DMS114 treated with DMSO at 0.1 percent for 48 hours (cell line): ENCODE measurements at regions not wholly inside any gene's neighbourhood (a gene's known extent, or its start where the extent isn't known, plus 50 kb on each side); places are given as distances from the start of the nearest gene placed in this dataset.

Experiments used
- DNase-seq: peaks from one replicate; lab custom pipeline; 2025; ENCODE audit not compliant: unreplicated experiment; lab: John Stamatoyannopoulos, UW

DNA sequence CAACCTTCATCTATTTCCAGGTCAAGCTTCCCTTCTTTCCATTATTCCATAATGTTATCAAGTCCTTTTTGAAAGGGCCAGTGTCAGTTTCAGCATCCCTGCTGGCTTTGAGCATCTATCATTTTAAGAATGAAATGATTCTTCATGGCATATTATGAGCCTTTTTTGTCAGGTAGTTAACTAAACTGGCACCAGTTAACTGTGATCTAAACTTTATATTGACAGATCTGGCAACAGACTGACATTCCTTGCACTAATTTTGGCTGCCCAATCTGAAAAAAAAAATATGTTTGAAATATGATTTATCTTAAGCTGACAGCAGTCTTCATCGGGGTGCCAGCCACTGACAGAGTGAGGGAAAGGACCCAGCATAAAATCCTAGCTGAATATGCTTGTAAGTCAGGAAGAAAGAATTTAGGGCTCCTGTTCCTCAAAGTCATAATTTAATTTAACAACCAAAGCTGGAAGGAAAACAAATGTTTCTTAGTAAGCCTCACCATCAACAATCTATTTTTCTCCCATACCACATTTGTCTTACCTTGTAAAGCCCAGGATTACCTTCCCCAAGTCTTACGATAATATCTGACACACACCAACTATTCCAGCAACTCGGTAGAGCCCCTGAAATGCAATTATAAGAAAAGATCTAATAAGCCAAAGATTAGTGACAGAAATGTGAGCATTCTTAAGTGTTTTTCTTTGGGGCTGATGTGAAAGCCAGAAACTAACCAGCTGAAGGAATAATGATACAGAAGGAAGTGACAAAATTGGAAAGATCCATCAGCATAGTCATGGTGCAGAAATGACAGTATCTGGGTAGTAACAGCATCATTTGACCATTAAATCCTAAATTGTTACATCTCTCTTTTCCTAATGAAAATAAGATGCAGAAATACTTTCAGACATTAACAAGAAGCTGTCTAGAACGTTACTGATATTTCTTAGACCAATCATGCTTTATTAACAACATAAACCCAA lies 228.1 kb downstream of the RBM43 start:
- no peak for DNase-seq

DNA sequence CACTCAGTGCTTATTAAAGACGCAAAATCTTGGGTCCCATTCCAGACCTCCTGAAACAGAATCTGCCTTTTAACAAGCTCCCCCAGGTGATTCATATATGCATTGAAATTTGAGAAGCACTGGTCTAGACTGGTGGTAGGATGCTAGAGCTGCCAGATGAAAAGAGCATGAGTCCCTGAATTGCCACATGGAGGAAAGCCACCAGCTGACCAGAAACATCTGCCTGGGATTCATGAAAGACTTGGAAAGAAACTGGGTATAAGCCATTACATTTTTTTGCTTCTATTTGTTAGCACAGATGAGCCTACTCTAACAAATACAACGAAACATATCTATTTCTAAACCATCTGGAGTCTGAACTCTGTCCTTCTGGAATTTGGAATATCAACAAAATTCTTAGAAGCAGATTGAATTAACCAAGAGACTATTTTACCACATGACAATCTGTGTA lies 228.9 kb downstream of the RBM43 start:
- DNase-seq, result no peak

GRCh38 chr2:151030663-151031230 lies 230.9 kb downstream of the RBM43 start:
- DNase-seq, result no peak

- DNase-seq, result no peak
Measured at GRCh38 chr2:151029406-151030157, 232.1 kb downstream of the RBM43 start.

GRCh38 chr2:151028691-151029176 lies 232.9 kb downstream of the RBM43 start:
- DNase-seq, result no peak

- no peak for DNase-seq
Measured at GRCh38 chr2:151027151-151027550, 234.5 kb downstream of the RBM43 start.

DNA sequence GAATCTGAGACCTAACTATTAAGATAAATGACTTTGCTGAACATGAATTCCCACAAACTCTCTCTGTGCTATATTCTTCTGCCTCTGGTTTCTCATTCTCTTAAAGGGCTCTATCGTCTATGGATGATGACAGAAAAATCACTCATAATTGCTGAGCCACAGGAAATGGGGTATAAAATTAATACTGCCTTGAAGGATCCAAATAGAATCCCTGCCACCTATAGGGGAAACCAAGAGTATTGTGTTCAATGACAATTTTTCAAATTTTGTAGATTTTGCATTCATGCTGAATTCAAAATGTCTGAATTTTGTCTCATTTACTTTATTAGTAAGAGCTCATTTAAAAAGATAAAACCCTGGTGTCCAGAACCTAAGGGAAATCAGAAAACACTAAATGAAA lies 235.8 kb downstream of the RBM43 start:
- no peak for DNase-seq

- no peak for DNase-seq
Measured at GRCh38 chr2:151024696-151025251, 236.9 kb downstream of the RBM43 start.

- DNase-seq, result no peak
Measured at GRCh38 chr2:151021747-151022452, 239.8 kb downstream of the RBM43 start.

DNA sequence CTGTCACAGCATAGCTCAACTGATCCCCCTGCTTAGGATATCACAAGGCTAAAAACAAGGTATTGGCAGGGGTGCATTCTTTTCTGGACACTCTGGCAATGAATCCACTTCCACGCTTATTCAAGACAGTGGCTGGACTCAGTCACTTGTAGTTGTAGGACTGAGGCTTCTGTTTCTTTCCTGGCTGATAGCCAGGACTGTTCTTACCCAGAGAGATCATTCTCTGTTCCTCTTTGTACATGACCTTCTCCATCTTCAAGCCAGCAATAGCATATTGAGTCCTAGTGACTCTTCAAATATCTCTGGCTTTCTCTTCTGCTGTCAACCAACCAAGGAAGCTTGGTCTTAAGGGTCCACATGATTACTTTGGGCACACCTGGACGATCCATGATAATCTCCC lies 241.3 kb downstream of the RBM43 start:
- DNase-seq, result no peak

DNA sequence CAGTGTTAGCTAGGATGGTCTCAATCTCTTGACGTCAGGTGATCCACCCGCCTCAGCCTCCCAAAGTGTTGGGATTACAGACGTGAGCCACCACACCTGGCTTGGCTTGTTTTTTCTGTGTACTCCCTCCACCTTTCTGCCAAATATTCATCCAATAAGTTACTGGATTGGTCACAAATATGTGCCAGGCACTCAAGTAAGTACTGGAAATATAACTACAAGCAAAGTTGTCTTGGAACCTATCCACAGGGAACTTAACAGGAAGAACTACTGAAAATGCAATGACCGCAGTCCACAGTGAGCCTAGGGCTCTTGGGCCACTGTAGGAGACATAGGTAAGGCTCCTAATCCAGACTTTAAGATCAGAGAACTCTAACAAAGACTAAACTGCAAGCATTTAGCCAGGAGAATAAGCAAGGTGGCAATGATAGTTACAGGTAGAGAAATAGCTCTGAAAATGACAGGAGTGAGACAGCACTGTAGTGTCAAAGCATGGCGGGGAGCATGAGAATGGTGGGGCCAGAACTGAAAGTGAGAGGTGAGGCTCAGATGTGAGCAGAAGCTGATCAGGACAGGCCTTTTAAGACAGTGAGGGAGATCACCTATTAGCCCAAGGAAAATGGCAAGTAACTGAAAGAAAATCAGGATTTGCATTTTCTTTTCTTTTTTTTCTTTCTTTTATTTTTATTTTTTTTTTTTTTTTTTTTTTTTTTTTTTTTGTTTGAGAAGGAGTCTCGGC lies 252.1 kb downstream of the RBM43 start:
- DNase-seq, result no peak

- no peak for DNase-seq
Measured at GRCh38 chr2:151007365-151007764, 254.3 kb downstream of the RBM43 start.

DNA sequence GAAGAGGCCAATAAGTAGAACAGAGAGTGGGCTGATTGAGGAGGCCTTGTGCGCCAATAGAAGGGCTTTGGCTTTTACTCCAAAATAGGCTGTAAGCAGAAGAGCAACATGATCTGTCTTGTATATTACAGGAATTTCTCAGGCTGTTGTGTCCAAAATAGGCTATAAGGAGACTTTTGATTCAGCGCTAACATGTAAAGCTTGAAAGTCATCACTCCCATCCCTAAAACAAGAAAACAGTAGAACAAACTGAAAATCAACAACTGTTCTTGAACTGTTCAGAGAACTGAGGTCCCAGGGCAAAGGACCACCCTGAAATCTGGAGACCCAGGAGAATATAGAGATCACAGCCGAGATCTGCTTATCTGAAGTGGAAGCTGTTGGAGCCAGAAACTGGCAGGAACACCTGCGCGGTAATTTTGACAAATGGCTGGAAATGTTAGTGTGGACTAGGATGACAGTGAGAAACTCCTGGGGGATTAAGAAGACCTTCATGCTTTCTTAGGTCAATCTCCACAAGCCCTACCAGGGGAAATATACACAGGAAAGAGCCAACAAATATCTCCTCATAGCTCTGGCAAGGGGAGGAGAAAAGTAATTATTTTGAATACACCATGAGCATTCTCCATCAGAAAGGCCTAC lies 258.6 kb downstream of the RBM43 start:
- no peak for DNase-seq

GRCh38 chr2:150997702-150998440 lies 263.8 kb downstream of the RBM43 start:
- no peak for DNase-seq

DNA sequence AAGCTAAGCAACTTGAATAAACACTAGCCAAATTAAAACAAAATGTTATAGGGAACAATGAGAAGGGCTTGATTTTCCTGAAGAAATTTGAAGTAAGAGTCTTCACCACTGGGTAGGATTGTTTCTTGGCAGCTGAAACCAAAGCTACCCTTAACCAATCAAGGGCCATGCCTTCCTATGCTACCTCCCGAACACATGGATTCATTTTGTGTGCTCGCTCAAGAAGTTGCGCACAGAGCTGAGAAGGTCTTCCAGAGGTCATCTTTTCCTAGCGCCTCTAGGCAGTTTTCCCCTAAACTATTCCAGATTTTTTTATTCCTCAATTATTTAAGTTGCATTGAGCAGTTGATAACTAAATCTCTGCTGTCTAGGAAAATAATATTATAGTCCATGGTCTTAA lies 264.6 kb downstream of the RBM43 start:
- no peak for DNase-seq

- no peak for DNase-seq
Measured at GRCh38 chr2:150994076-150994475, 267.6 kb downstream of the RBM43 start.

DNA sequence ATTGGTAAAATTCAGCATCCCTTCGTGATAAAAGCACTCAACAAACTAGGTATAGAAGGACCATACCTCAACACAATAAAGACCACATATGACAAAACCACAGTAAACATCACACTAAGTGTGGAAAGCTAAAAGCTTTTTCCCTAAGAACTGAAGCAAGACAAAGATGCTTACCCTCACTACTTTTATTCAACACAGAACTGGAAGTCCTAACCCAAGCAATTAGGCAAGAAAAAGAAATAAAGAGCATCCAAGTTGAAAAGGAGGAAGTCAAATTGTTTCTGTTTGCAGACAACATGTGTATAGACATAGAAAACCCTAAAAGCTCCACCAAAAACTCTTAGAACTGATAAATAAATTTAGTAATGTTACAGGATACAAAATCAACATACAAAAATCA lies 271.7 kb downstream of the RBM43 start:
- no peak for DNase-seq

DNA sequence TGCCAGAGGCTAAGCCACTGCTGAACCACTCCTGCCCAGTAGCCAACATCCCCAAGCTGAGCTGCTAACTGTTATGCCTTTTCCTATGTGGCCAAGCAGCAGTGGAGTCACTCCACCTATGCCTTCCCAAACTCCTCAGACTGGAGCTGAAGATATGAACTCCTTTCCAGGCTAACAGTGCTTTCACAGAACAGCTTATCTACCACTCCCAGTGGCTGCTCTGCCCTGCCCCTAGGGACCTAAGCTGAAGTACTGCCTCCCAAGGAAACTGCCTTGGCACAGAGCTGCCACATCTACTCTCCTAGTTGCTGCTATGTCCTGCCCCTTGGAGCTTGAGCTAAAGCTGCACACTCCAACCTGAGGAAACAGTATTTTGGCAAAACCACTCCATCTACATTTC lies 275.9 kb downstream of the RBM43 start:
- DNase-seq, result no peak
